GM21447 (cell line): ENCODE measurements at regions not wholly inside any gene's neighbourhood (a gene's known extent, or its start where the extent isn't known, plus 50 kb on each side); places are given as distances from the start of the nearest gene placed in this dataset.

Experiments used
- ATAC-seq: cut with Tn5 transposase; IDR thresholded peaks from one replicate; pipeline ENCODE4 v1.9.1; 2021; ENCODE audit not compliant: unreplicated experiment

DNA sequence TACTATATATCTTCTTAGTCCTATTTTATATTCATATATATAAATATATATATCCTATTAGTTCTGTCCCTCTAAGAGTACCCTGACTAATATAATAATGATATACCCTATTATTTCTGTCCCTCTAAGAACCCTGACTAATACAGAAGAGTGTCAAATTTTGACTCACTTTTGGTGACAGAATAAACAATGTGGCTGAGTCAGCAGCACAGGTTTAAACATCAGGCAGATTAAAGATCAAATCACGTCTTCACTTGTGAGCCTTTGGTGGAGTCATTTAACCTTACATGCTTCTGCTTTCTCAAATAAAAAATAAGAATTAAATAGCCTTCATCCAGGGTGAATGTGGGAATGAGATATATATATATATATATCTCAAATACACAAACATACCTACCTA is 615.9 kb upstream of the GCFC2 start:
- no peak for ATAC-seq

DNA sequence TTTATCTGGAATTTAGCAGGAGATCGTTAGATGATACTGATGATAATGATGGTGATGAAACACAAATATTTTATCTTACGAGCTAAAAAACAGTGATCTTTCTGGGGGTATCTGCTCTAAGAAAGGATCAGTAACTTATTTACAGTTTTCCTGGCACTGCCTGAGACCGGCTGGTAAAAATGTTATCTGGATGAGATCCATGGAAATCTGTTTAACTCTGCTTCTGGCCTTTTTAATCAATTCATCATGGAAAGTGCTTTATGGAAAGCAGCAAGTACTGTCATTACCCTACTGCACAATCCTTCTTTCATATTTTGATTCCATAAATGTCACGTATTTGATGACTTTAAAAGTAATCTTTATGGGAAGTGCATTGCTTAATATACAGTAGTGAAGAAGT is 612.7 kb upstream of the GCFC2 start:
- ATAC-seq, result no peak

DNA sequence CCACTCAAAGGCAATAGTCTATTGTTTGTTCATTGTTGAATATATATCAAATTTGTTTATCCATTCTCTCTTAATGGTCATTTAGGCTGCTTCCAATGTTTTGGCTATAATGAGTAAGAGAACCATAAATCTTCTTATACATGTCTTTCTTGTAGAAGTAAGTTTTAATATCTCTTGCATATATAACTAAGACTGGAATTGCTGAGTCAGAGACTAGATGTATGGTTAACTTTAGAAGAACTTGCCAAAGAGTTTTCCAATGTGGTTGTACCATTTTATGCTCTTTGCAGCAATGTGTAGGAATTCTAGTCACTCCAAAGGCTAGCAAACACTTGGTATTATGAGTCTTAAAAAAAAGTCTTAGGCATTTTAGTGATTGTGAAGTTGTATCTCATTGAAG is 610.0 kb upstream of the GCFC2 start:
- ATAC-seq, result no peak

GRCh38 chr2:76318848-76319360 is 608.2 kb upstream of the GCFC2 start:
- ATAC-seq, result no peak

GRCh38 chr2:76316691-76317090 is 606.0 kb upstream of the GCFC2 start:
- ATAC-seq, result no peak

DNA sequence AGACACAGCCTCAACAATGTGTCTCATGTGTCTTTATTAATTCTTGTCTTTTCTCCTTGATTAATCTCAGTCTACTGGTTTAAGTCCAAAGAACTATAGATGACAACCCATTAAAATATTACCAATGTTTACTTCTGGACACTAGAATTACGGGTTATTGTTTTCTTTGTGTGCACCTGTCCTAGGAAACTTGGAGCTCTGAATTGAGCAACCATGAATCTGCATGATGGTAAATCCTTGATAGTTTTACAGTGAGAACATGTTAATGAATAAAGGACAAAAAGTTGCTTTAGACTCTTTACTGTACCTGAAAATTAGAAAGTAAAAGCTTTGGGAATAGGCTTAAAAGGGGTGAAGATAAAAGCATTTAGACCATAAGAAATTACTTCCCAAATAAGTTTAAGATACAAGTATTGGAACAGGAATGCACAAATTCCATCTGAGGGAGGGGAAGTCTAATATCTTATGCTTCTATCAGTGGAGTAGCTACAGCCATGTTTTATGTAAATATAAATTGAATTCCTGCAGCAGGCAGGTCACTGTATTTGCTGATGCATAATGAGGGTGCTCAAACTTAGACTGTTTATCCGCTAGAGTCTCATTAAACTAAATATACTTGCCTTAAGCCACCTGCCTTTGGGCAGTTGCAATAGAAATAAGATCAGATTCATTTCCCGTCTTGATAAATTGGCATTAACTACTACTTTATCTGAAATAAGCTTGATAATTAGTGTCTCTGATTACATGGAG is 603.7 kb upstream of the GCFC2 start:
- ATAC-seq, result no peak

DNA sequence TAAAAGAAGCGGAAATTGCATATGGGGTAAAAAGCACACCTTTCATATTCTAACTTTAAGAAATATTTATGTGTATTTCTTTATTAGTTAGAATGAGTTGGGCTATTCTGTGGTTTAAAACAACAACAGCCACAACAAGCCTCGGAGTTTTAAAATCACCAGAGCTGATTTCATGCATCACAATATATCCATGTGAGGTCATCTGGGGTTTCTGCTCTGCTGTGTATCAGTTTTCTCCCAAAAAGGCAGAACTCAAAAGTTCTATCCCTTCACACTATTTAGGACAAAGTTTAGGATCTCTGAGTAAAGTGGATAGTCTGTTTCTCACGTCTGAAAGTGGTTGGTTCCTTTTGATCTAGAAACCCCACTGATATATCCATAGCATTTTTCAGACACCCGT is 601.5 kb upstream of the GCFC2 start:
- ATAC-seq, result no peak

DNA sequence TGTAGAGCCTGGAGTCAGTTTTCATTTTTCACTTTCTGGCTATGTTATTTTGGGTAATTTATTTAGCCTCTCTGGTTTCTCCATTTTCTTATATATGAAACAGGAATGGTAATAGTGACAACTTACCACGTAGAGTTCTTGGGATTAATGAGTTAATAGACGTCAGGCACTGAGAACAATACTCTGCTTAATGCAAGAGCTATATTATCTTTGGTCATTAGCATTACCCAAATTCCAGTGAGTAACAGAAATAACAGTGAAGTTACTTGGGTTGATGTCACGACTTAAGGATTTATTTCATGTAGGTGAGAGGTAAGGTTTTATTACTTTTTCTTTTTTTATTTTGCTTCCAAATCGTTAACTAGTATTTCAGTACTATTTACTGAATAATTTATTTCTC is 601.0 kb upstream of the GCFC2 start:
- ATAC-seq, result no peak

DNA sequence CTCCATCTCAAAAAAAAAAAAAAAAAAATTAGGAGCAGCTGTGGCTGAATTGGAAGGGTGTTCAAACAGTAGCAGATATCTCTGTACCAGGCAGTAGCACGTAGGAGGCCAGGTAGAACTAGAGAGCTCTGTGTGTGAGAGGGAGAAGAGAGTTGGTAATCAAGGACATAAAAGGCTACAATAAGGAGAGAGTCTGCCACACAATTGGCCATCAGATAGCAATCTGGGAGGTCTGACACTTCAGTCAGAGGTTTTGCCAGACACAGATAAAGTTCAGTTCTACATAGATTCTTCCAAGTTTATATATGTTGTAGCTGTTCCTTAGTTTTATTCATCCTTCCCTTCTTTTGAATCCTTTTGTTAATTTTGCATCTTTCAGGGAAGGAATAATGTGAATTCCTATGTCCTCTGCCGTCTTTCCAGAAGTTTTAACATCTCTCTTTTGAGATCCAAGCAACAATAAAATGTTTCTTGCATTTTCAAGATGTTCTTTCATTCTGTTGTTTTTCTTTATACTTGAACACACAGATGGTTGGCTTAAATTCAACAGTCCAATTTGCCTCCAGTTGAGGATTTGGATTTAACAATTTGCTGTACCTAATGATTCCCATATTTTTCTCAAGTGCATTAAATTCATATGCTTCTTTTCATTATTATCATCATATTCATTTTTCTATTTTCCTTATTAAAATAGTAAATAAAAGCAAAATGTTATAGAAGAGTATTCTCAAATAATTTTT is 600.3 kb upstream of the GCFC2 start:
- no peak for ATAC-seq

DNA sequence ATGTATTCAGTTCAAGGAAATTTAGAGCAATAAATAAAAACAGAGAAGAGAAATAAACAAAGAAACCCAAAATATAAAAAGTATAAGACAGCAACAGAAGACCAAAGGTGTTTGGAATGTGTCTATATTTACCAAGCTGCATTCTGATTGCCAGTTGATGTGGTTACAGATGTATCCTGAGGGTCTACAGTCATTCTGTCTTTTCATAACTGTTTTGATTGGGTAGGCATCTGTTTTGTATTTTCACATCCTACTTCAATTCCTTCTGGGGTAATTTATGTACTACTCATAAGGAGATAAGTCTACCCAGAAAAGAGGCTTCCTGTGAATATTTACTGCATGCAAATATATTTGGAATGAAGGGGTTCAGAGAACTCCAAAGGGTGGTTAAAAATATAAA is 596.8 kb upstream of the GCFC2 start:
- ATAC-seq, result no peak

DNA sequence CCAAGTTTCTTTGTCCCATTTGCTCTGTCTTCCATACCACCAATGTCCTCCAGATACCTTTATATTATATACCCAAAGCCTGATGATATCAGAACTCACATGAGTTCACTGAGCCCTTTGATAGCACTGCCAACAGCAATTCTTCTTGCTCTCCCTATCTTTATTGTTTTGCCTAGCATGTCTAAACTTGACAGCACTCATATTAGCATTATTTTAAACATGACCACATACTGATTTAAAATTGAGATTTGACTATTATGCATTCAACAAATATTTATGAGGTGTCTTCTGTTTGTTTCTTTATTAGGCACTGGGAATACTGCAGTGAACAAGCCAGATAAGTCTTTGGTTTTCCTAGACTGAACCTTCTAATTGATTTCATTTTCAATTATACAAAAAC is 587.3 kb upstream of the GCFC2 start:
- ATAC-seq, result no peak

DNA sequence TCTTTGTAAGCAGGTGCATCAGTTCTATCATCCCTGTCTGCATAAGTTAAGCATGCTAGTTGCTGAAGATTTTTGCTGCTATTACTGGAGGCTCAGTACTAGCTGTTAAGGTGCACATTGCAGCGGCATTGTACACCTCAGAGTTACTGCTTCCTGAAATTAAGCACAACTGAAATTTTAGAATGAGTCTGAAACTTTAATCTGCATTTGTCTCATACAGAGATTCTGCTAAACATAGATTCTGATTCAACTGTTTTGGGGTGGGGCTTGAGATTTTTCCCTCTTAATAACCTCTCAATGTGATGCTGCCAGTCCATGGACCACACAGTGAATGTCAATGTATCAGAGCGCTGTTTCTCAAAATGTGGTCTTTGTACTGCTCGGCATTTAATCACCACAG is 585.7 kb upstream of the GCFC2 start:
- ATAC-seq, result no peak

GRCh38 chr2:76295762-76296161 is 585.0 kb upstream of the GCFC2 start:
- no peak for ATAC-seq

DNA sequence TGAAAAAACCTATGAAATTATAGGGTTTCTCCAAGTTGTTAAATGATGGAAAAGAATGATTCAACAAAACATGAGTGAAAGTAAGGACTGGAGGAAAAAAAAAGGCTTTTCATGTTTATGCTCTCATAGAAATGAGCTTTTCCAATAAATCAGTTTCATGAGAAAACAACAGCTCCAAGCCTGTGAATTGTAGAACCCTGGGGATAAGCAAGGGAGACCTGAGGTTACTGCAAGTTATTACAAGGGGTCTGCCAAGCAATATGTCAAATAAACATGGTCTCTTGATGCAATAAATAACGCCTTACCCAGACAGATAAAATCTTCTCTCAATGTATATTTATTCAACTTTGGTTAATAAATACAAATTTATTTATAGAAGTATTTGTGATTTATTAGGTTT is 577.9 kb upstream of the GCFC2 start:
- no peak for ATAC-seq

GRCh38 chr2:76288146-76288545 is 577.4 kb upstream of the GCFC2 start:
- no peak for ATAC-seq

GRCh38 chr2:76283350-76283749 is 572.6 kb upstream of the GCFC2 start:
- no peak for ATAC-seq

DNA sequence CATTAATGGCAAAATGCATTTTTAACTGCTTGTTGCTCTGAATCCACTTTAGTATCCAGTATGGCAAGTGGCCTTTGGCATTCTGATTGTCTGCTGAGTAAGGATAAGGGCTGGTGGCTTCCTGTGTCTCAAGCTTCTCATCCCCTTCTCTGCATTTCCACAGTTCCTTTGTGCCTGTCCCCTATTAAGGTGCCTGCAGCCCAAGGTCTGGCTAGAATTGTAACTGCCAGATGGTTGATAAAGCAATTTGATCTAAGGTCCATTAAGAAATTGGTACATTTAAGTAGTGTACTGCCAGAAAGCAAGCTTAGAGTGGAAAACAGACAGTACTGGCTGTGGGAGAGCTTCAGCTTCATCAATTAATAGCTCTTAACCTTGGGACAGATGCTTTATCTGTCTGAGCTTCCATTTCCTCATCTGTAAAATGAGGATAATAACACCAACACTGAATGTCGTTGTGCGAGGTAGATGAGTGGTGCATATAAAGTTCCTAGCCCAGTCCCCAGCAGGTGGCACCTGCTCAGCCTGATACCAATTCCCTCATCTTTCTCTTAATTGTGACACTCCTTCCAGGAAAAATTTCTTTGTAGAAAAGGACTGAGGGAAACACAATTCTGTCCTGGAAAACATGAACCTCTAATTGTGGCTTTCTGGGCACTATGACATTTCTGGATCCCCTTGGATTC is 570.6 kb upstream of the GCFC2 start:
- no peak for ATAC-seq

GRCh38 chr2:76280686-76281085 is 570.0 kb upstream of the GCFC2 start:
- ATAC-seq, result no peak

GRCh38 chr2:76279142-76279541 is 568.4 kb upstream of the GCFC2 start:
- ATAC-seq, result no peak

DNA sequence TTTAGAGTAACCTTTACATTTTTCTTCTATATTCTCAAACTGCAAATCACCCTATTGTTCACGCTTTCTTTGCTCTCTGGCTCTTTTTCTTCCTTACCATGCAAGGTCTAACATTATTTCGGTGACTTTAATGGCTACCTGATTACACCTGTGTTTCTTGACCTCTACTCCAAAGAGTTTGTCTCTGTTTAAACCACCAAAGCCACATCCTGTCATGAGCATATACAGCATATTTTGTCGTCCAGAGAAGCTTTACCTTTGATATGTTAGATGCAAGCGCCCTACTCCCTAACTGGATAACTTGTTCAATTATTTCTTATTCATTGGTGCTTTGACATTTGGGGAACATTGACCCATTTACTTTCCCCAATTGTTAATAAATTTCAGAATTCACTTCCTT is 565.1 kb upstream of the GCFC2 start:
- ATAC-seq, result no peak

DNA sequence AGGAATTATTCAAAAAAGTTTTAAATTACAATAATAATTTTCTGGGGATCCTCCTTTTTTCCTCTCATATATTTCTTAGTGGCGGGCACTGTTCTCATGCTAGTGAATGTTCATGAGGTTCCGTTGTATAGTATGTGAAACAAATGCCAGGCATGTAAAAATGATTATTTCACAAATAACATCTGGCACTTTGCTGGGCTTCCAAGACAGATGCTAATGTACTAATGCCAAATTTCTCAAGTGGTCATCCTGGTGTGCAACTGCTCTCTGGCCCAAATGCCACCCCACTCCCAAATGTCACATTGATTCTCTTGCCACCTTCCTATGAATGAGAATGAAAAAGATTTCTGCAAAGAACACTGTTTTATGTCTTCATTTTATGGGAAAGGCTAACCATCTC is 564.0 kb upstream of the GCFC2 start:
- ATAC-seq, result no peak

DNA sequence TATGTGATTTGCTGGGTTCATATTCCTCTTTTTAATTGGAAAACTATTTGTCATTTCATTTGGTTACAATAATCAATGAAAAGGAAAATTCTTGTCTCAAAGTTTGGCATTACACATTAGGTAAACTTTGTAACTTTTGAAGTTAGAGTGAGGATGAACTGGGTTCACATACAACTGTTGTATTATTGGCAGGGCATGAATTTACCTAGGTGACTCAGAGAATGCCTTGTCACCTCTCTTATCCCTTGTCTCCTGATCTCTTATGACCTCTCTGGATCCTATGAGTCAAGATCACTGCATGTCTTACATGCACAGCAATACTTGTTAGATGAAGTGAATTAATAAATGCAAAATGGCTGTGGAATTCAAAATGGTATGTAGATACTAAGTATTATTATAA is 563.4 kb upstream of the GCFC2 start:
- ATAC-seq, result no peak
